Esophagus muscularis mucosa (tissue), 4 donors: ENCODE measurements at regions not wholly inside any gene's neighbourhood (a gene's known extent, or its start where the extent isn't known, plus 50 kb on each side); places are given as distances from the start of the nearest gene placed in this dataset.

Experiments used
- CTCF ChIP-seq, 3 experiments: fragments of 200-600 bp in 2 of 3; fragments of 450-650 bp in 1 of 3; sonication (generic) in 2 of 3; IDR thresholded peaks; one replicate each; pipeline ENCODE4 v1.5.1; 2017 to 2019; ENCODE audit warnings: antibody characterized with exemption in 3 of 3, mild to moderate bottlenecking in 2 of 3, moderate library complexity in 1 of 3
- EP300 ChIP-seq: sonication (generic); formaldehyde crosslinking; IDR thresholded peaks from one replicate; pipeline ENCODE4 v1.6.1; 2017; ENCODE audit warnings: antibody characterized with exemption
- POLR2A ChIP-seq: fragments of 450-650 bp; IDR thresholded peaks from one replicate; pipeline ENCODE4 v1.6.1; 2017; ENCODE audit warnings: antibody characterized with exemption, moderate library complexity, mild to moderate bottlenecking, low read depth
- POLR2AphosphoS5 ChIP-seq, 2 donors: sonication (generic); formaldehyde crosslinking; IDR thresholded peaks; one replicate each; pipeline ENCODE4 v1.6.1; 2017; ENCODE audit warnings: antibody characterized with exemption in 2 of 2

- no peak for TF ChIP-seq CTCF (IDR thresholded peaks at IDR 0.05)
- no peak for TF ChIP-seq POLR2A
- no peak for TF ChIP-seq EP300
- TF ChIP-seq POLR2AphosphoS5 (IDR thresholded peaks at IDR 0.05), result no peak
Measured at GRCh38 chr3:34016925-34017587, 218.6 kb downstream of the PDCD6IP start.
